Endodermal cell (in vitro differentiated cells): ENCODE measurements at regions not wholly inside any gene's neighbourhood (a gene's known extent, or its start where the extent isn't known, plus 50 kb on each side); places are given as distances from the start of the nearest gene placed in this dataset.

ENCODE experiments used
- DNase-seq: peaks from one replicate; pipeline ENCODE4 v3.0.0-alpha.2; 2017
- H3K27ac ChIP-seq: 2 replicates; pipeline ENCODE4 v1.5.1; 2013; ENCODE audit warnings: mild to moderate bottlenecking, low read depth, low read length, moderate library complexity
- H3K27me3 ChIP-seq: 2 replicates; pipeline ENCODE4 v1.6.1; 2013; ENCODE audit warnings: mild to moderate bottlenecking, low read length, moderate library complexity; ENCODE audit not compliant: insufficient read depth, control insufficient read depth, poor library complexity, severe bottlenecking
- H3K36me3 ChIP-seq: 2 replicates; pipeline ENCODE4 v1.7.0; 2013; ENCODE audit warnings: mild to moderate bottlenecking, low read length, moderate library complexity; ENCODE audit not compliant: control insufficient read depth, insufficient read depth
- H3K4me1 ChIP-seq: one replicate; pipeline ENCODE4 v1.7.0; 2013; ENCODE audit warnings: low read length; ENCODE audit not compliant: control insufficient read depth, insufficient read depth
- H3K4me3 ChIP-seq: 2 replicates; pipeline ENCODE4 v1.5.1; 2013; ENCODE audit warnings: mild to moderate bottlenecking, low read length, moderate library complexity
- H3K9ac ChIP-seq: 2 replicates; pipeline ENCODE4 v1.6.1; 2013; ENCODE audit warnings: mild to moderate bottlenecking, low read length, moderate library complexity; ENCODE audit not compliant: poor library complexity, severe bottlenecking; ENCODE audit errors: extremely low read depth
- H3K9me3 ChIP-seq: 2 replicates; pipeline ENCODE4 v1.6.1; 2013; ENCODE audit warnings: mild to moderate bottlenecking, low read length, moderate library complexity; ENCODE audit not compliant: control insufficient read depth
- H3K27ac Mint-ChIP-seq: 2 replicates; pipeline ENCODE4 v1.8.0; 2020; ENCODE audit warnings: mixed read lengths
- H3K27me3 Mint-ChIP-seq: 2 replicates; pipeline ENCODE4 v1.8.0; 2021; ENCODE audit warnings: mild to moderate bottlenecking, mixed read lengths; ENCODE audit not compliant: insufficient read depth
- H3K36me3 Mint-ChIP-seq: 2 replicates; pipeline ENCODE4 v1.8.0; 2020; ENCODE audit warnings: low read depth, mixed read lengths
- H3K4me1 Mint-ChIP-seq: 2 replicates; pipeline ENCODE4 v1.8.0; 2020; ENCODE audit warnings: mixed read lengths
- H3K4me3 Mint-ChIP-seq: 2 replicates; pipeline ENCODE4 v1.8.0; 2020; ENCODE audit warnings: mild to moderate bottlenecking, moderate library complexity, mixed read lengths
- H3K9me3 Mint-ChIP-seq: 2 replicates; pipeline ENCODE4 v1.8.0; 2020; ENCODE audit warnings: mild to moderate bottlenecking, mixed read lengths
- CTCF ChIP-seq: fragments of 200-600 bp; sonication (generic); conservative IDR thresholded peaks from 2 replicates; pipeline ENCODE4 v1.5.0; 2021; ENCODE audit warnings: antibody characterized with exemption, mild to moderate bottlenecking
- WGBS, 2 experiments: methylation state at CpG; one replicate each; pipeline versions ENCODE4 v1.1.5 to v1.1.7; 2013; ENCODE audit warnings: missing lambda C conversion rate in 2 of 2, mixed read lengths in 1 of 2; ENCODE audit not compliant: insufficient coverage in 1 of 2, insufficient read length in 1 of 2; 5-methylcytosine and 5-hydroxymethylcytosine counted together

- Mint-ChIP-seq H3K36me3 (no peaks in the 10 kb centered on the region), H3K27ac (no peak overlapping the region), H3K9me3 (no peaks in the 10 kb centered on the region), H3K4me1 (peaks cover 9% of the 10 kb centered on the region), H3K4me3 (no peak overlapping the region), H3K27me3 (no peaks in the 10 kb centered on the region)
- WGBS, 2 experiments: 70 to 74% methylated on average over 5 of the region's 5 CpGs
- Histone ChIP-seq H3K36me3 (no peaks in the 10 kb centered on the region), H3K27me3 (no peaks in the 10 kb centered on the region), H3K4me1 (no peaks in the 10 kb centered on the region), H3K9ac (no peak overlapping the region), H3K27ac (no peak overlapping the region), H3K4me3 (no peak overlapping the region), H3K9me3 (no peaks in the 10 kb centered on the region)
- TF ChIP-seq CTCF: no peak
- DNase-seq: no peak
Observed at GRCh38 chr6:155648301-155648700, 192.7 kb upstream of the NOX3 start.

- H3K4me1 Mint-ChIP-seq: peaks cover 9% of the 10 kb centered on the region
- Histone ChIP-seq H3K27me3 (no peaks in the 10 kb centered on the region), H3K4me3 (no peak overlapping the region), H3K36me3 (no peaks in the 10 kb centered on the region), H3K9me3 (peaks cover 4% of the 10 kb centered on the region), H3K4me1 (no peaks in the 10 kb centered on the region), H3K9ac (no peak overlapping the region), H3K27ac (no peak overlapping the region)
- H3K27me3 Mint-ChIP-seq: no peaks in the 10 kb centered on the region
- no peak for DNase-seq
- peaks cover 6% of the 10 kb centered on the region for H3K9me3 Mint-ChIP-seq
- no peak for TF ChIP-seq CTCF
- H3K36me3 Mint-ChIP-seq: no peaks in the 10 kb centered on the region
- no peak overlapping the region for H3K27ac Mint-ChIP-seq
- H3K4me3 Mint-ChIP-seq: no peak overlapping the region
Observed at GRCh38 chr6:155647354-155647753, 191.7 kb upstream of the NOX3 start.

- WGBS, 2 experiments: 90 to 96% methylated on average over 5 of the region's 5 CpGs
- no peak for TF ChIP-seq CTCF
- Mint-ChIP-seq H3K4me1 (peaks cover 9% of the 10 kb centered on the region), H3K9me3 (peaks cover 13% of the 10 kb centered on the region), H3K4me3 (no peak overlapping the region), H3K27me3 (no peaks in the 10 kb centered on the region), H3K27ac (no peak overlapping the region), H3K36me3 (no peaks in the 10 kb centered on the region)
- no peaks in the 10 kb centered on the region for H3K4me1 ChIP-seq
- no peak for DNase-seq
- H3K36me3 ChIP-seq: no peaks in the 10 kb centered on the region
- no peak overlapping the region for H3K27ac ChIP-seq
- no peak overlapping the region for H3K4me3 ChIP-seq
- no peaks in the 10 kb centered on the region for H3K27me3 ChIP-seq
- H3K9ac ChIP-seq: no peak overlapping the region
- peaks cover 8% of the 10 kb centered on the region for H3K9me3 ChIP-seq
Observed at GRCh38 chr6:155646443-155646842, 190.8 kb upstream of the NOX3 start.
